CD14-positive monocyte (primary cell): ENCODE measurements at regions not wholly inside any gene's neighbourhood (a gene's known extent, or its start where the extent isn't known, plus 50 kb on each side); places are given as distances from the start of the nearest gene placed in this dataset.

ENCODE experiments used
- DNase-seq, 3 donors: peaks; one replicate each; pipeline ENCODE4 v3.0.0-alpha.2; 2011 to 2022
- H2AFZ ChIP-seq: 2 replicates; pipeline ENCODE4 v1.6.0; 2012; ENCODE audit warnings: mild to moderate bottlenecking, low read depth, low read length, inconsistent platforms; ENCODE audit not compliant: insufficient read depth, poor library complexity, severe bottlenecking
- H3K27ac ChIP-seq, 2 donors: 1 replicate in 1 of 2; 2 replicates in 1 of 2; pipeline ENCODE4 v1.5.1; 2012 to 2013; ENCODE audit warnings: low read length in 2 of 2, control low read depth in 1 of 2, inconsistent platforms in 1 of 2, low read depth in 1 of 2, mild to moderate bottlenecking in 1 of 2
- H3K27me3 ChIP-seq, 2 donors: one replicate each; pipeline versions ENCODE4 v1.6.0 to v1.6.1; 2011 to 2013; ENCODE audit warnings: low read length in 2 of 2; ENCODE audit not compliant: control insufficient read depth in 2 of 2, insufficient read depth in 2 of 2
- H3K36me3 ChIP-seq, 2 donors: replicated peaks in 1 of 2; 1 replicate in 1 of 2; 2 replicates in 1 of 2; pipeline versions ENCODE4 v1.5.1 to v1.6.1; 2012 to 2013; ENCODE audit warnings: low read length in 2 of 2, control low read depth in 1 of 2, inconsistent platforms in 1 of 2, mild to moderate bottlenecking in 1 of 2; ENCODE audit not compliant: insufficient read depth in 2 of 2, control insufficient read depth in 1 of 2
- H3K4me1 ChIP-seq, 2 donors: 1 replicate in 1 of 2; 2 replicates in 1 of 2; pipeline versions ENCODE4 v1.5.1 to v1.6.1; 2012 to 2013; ENCODE audit warnings: low read length in 2 of 2, control low read depth in 1 of 2, inconsistent platforms in 1 of 2, mild to moderate bottlenecking in 1 of 2, moderate library complexity in 1 of 2; ENCODE audit not compliant: insufficient read depth in 2 of 2, control insufficient read depth in 1 of 2
- H3K4me2 ChIP-seq: replicated peaks from 2 replicates; pipeline ENCODE3; 2012; ENCODE audit warnings: low read length, moderate library complexity, mild to moderate bottlenecking; ENCODE audit not compliant: poor library complexity, severe bottlenecking; ENCODE audit errors: extremely low read depth
- H3K4me3 ChIP-seq, 3 experiments: fragments of 200-600 bp in 1 of 3; sonication (generic) in 1 of 3; replicated peaks in 1 of 3; 1 replicate in 2 of 3; 2 replicates in 1 of 3; pipeline ENCODE4 v1.5.1; 2011 to 2013; ENCODE audit warnings: low read length in 3 of 3, mild to moderate bottlenecking in 3 of 3, control low read depth in 2 of 3, low read depth in 2 of 3, inconsistent platforms in 1 of 3, moderate library complexity in 1 of 3
- H3K79me2 ChIP-seq: 2 replicates; pipeline ENCODE4 v1.6.0; 2012; ENCODE audit warnings: mild to moderate bottlenecking, control low read depth, inconsistent platforms, low read length, moderate library complexity; ENCODE audit not compliant: insufficient read depth
- H3K9ac ChIP-seq: 2 replicates; pipeline ENCODE4 v1.6.0; 2017; ENCODE audit warnings: low read length, mild to moderate bottlenecking; ENCODE audit not compliant: insufficient read depth, poor library complexity, severe bottlenecking
- H3K9me3 ChIP-seq, 2 donors: replicated peaks in 1 of 2; 1 replicate in 1 of 2; 2 replicates in 1 of 2; pipeline versions ENCODE4 v1.5.1 to v1.6.1; 2012 to 2013; ENCODE audit warnings: low read length in 2 of 2, control low read depth in 1 of 2; ENCODE audit not compliant: control insufficient read depth in 1 of 2, insufficient read depth in 1 of 2
- H4K20me1 ChIP-seq: 2 replicates; pipeline ENCODE4 v1.6.0; 2012; ENCODE audit warnings: mild to moderate bottlenecking, low read length, control low read depth, moderate library complexity; ENCODE audit not compliant: insufficient read depth
- H3K27ac Mint-ChIP-seq, 7 donors: one replicate each; pipeline ENCODE4 v1.8.0; 2020; ENCODE audit warnings: mild to moderate bottlenecking in 7 of 7, mixed read lengths in 7 of 7, moderate library complexity in 6 of 7, inconsistent platforms in 2 of 7
- H3K27me3 Mint-ChIP-seq, 3 donors: one replicate each; pipeline ENCODE4 v1.8.0; 2021 to 2022; ENCODE audit warnings: low read depth in 3 of 3, mild to moderate bottlenecking in 3 of 3, mixed read lengths in 3 of 3, moderate library complexity in 3 of 3, inconsistent platforms in 1 of 3
- H3K36me3 Mint-ChIP-seq, 2 donors: one replicate each; pipeline ENCODE4 v1.8.0; 2020; ENCODE audit warnings: mixed read lengths in 2 of 2, inconsistent platforms in 1 of 2, mild to moderate bottlenecking in 1 of 2
- H3K4me1 Mint-ChIP-seq: one replicate; pipeline ENCODE4 v1.8.0; 2020; ENCODE audit warnings: mild to moderate bottlenecking, mixed read lengths
- H3K4me3 Mint-ChIP-seq, 2 donors: one replicate each; pipeline ENCODE4 v1.8.0; 2020; ENCODE audit warnings: mild to moderate bottlenecking in 2 of 2, mixed read lengths in 2 of 2, moderate library complexity in 1 of 2
- H3K9me3 Mint-ChIP-seq, 7 donors: one replicate each; pipeline ENCODE4 v1.8.0; 2020 to 2022; ENCODE audit warnings: mixed read lengths in 7 of 7, mild to moderate bottlenecking in 6 of 7, moderate library complexity in 6 of 7, inconsistent platforms in 2 of 7
- WGBS: methylation state at CpG from one replicate; pipeline ENCODE4 v1.1.5; 2013; ENCODE audit warnings: missing lambda C conversion rate; ENCODE audit not compliant: insufficient coverage; 5-methylcytosine and 5-hydroxymethylcytosine counted together
- intact Hi-C, 2 donors: fragments of 100-400 bp; cut with micrococcal nuclease; formaldehyde crosslinking; loops; one replicate each; pipeline versions ENCODE4 v1.15.0 to v1.15.1; 2023
- TF ChIP-seq, protein P1 (sequence below): fragments of 200-600 bp; IDR thresholded peaks from one replicate; pipeline ENCODE4 v1.8.0; 2022; ENCODE audit warnings: antibody characterized with exemption, mild to moderate bottlenecking

DNA sequence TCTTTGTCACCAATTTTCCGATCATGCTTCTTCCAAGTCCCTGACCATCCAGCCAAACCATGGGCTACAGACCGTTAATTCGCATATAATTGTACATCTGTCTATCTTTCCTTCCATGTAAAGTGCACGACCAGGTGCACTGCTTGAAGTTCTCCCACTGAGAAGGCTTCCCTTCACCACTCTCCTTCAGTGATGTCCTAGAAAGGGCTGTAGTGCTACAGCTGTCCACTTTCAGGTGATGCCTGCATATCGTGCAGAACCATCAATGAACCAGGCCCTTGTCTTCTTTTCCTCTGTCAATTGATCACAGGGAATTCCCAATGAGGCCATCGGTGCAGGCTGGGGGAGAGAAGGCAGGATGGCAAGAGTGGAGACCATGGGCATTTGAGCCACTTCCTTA, 148.9 kb downstream of the TMEM182 start:
- intact Hi-C loops, result no loop called here
- no peak overlapping the region for H2AFZ ChIP-seq
- H3K36me3 ChIP-seq, result no peaks in the 10 kb centered on the region
- H3K9me3 ChIP-seq, result peaks cover 1 to 7% of the 10 kb centered on the region in 2 donors
- TF ChIP-seq, protein P1, sequence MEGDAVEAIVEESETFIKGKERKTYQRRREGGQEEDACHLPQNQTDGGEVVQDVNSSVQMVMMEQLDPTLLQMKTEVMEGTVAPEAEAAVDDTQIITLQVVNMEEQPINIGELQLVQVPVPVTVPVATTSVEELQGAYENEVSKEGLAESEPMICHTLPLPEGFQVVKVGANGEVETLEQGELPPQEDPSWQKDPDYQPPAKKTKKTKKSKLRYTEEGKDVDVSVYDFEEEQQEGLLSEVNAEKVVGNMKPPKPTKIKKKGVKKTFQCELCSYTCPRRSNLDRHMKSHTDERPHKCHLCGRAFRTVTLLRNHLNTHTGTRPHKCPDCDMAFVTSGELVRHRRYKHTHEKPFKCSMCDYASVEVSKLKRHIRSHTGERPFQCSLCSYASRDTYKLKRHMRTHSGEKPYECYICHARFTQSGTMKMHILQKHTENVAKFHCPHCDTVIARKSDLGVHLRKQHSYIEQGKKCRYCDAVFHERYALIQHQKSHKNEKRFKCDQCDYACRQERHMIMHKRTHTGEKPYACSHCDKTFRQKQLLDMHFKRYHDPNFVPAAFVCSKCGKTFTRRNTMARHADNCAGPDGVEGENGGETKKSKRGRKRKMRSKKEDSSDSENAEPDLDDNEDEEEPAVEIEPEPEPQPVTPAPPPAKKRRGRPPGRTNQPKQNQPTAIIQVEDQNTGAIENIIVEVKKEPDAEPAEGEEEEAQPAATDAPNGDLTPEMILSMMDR, result no peak
- H3K4me3 ChIP-seq, result no peak overlapping the region
- DNase-seq, result no peak
- no peak overlapping the region for H3K27ac ChIP-seq
- H3K4me1 ChIP-seq, result no peaks in the 10 kb centered on the region
- no peaks in the 10 kb centered on the region for H3K79me2 ChIP-seq
- peaks cover 0 to 2% (median 1%) of the 10 kb centered on the region in 3 donors for H3K27me3 Mint-ChIP-seq
- H3K4me3 Mint-ChIP-seq, result no peak overlapping the region
- no peaks in the 10 kb centered on the region for H4K20me1 ChIP-seq
- H3K36me3 Mint-ChIP-seq, result no peaks in the 10 kb centered on the region
- no peak overlapping the region for H3K27ac Mint-ChIP-seq
- no peak overlapping the region for H3K4me2 ChIP-seq
- no peaks in the 10 kb centered on the region for H3K27me3 ChIP-seq
- WGBS, result 98% methylated on average over 4 of the region's 6 CpGs
- no peak overlapping the region for H3K9ac ChIP-seq
- peaks cover 0 to 17% (median 7%) of the 10 kb centered on the region in 7 donors for H3K9me3 Mint-ChIP-seq
- no peaks in the 10 kb centered on the region for H3K4me1 Mint-ChIP-seq

DNA sequence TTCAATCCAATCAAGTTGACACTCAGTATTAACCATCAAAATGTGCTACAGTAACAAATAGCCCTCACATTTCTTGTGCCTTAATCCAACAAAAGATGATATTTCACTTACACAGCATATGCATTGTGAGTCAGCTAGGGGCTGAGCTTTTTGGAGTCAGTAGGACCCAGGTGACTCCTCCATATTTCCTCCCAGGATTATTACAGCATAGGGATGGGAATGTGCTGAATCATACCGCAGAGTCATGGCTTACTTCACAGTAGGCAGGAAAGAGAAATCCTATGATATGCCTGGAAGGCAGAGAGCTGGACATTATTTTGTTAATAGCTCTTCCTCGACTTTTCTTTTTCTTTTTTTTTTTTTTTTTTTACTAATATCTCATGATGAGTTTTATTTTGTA, 153.3 kb downstream of the TMEM182 start:
- Mint-ChIP-seq H3K27ac (no peak overlapping the region), H3K9me3 (peaks cover 16 to 42% (median 29%) of the 10 kb centered on the region in 7 donors)
- no CpG with 5 or more reads among the region's 2 CpGs for WGBS

More for the DNA sequence above, 153.3 kb downstream of the TMEM182 start:
- Histone ChIP-seq H2AFZ (no peak overlapping the region), H3K4me1 (no peaks in the 10 kb centered on the region), H3K9me3 (peaks cover 18 to 21% of the 10 kb centered on the region in 2 donors), H3K27me3 (no peaks in the 10 kb centered on the region), H3K4me2 (no peak overlapping the region), H3K4me3 (no peak overlapping the region), H3K79me2 (no peaks in the 10 kb centered on the region), H4K20me1 (no peaks in the 10 kb centered on the region), H3K27ac (no peak overlapping the region), H3K36me3 (no peaks in the 10 kb centered on the region), H3K9ac (no peak overlapping the region)
- Mint-ChIP-seq H3K4me1 (no peaks in the 10 kb centered on the region), H3K36me3 (no peaks in the 10 kb centered on the region), H3K27me3 (peaks cover 0 to 1% (median 0%) of the 10 kb centered on the region in 3 donors), H3K4me3 (no peak overlapping the region)
- TF ChIP-seq, protein P1, result no peak
- DNase-seq, result no peak
- intact Hi-C loops, result no loop called here
